Endothelial cell of umbilical vein (primary cell): ENCODE measurements at regions not wholly inside any gene's neighbourhood (a gene's known extent, or its start where the extent isn't known, plus 50 kb on each side); places are given as distances from the start of the nearest gene placed in this dataset.
"Not testable (repeated sequence)": the region's sequence is repeated elsewhere in the genome, so short reads cannot be mapped to it uniquely, and the experiment has no call there.

ENCODE experiments used
- BruUV-seq: library from RNA; stranded (reverse); fragments of 400-500 nt; replicated peaks from 2 replicates; lab custom pipeline; 2021; lab: Mats Ljungman, UMichigan
- CTCF ChIA-PET: fragments of 300-600, 350-600 bp; sonication (Branson Sonifier 250); formaldehyde crosslinking; loops from one replicate; lab custom pipeline; 2021; ENCODE audit warnings: antibody characterized with exemption, inconsistent platforms; lab: Charles Lee
- POLR2A ChIA-PET: fragments of 300-600, 350-600 bp; sonication (Branson Sonifier 250); formaldehyde crosslinking; loops from one replicate; lab custom pipeline; 2021; ENCODE audit warnings: antibody characterized with exemption, inconsistent platforms; lab: Charles Lee
- DNase-seq: peaks from one replicate; pipeline ENCODE4 v3.0.0-alpha.2; 2011; ENCODE audit warnings: low read depth, low spot score
- FAIRE-seq: peaks from 2 replicates; lab custom pipeline; 2011; peaks lifted over from hg19 to GRCh38; lab: Jason Lieb, UNC
- H2AFZ ChIP-seq: 2 replicates; pipeline ENCODE4 v1.6.0; 2012; ENCODE audit warnings: low read depth, low read length, control low read depth, inconsistent platforms
- H3K27ac ChIP-seq: 2 replicates; pipeline ENCODE4 v1.5.1; 2011; ENCODE audit warnings: low read depth, mild to moderate bottlenecking, control low read depth, low read length, moderate library complexity; ENCODE audit not compliant: insufficient read depth
- H3K27me3 ChIP-seq, 2 experiments: 2 replicates each; pipeline versions ENCODE4 v1.6.0 to v1.6.1; 2011; ENCODE audit warnings: low read length in 2 of 2, mixed read lengths in 1 of 2; ENCODE audit not compliant: control insufficient read depth in 2 of 2, insufficient read depth in 2 of 2
- H3K36me3 ChIP-seq, 2 experiments: 2 replicates in 1 of 2; 3 replicates in 1 of 2; pipeline ENCODE4 v1.5.1; 2011; ENCODE audit warnings: low read length in 2 of 2, mild to moderate bottlenecking in 1 of 2, moderate library complexity in 1 of 2; ENCODE audit not compliant: control insufficient read depth in 2 of 2, insufficient read depth in 2 of 2; ENCODE audit errors: extremely low read depth in 1 of 2
- H3K4me1 ChIP-seq: 3 replicates; pipeline ENCODE4 v1.5.1; 2011; ENCODE audit warnings: mild to moderate bottlenecking, low read length; ENCODE audit not compliant: control insufficient read depth, insufficient read depth; ENCODE audit errors: extremely low read depth
- H3K4me2 ChIP-seq: 2 replicates; pipeline ENCODE4 v1.6.1; 2011; ENCODE audit warnings: low read length, control low read depth, mixed read lengths; ENCODE audit not compliant: insufficient read depth
- H3K4me3 ChIP-seq, 3 experiments: fragments of 200-600 bp in 1 of 3; sonication (generic), shearing (Covaris generic) in 1 of 3; replicated peaks in 1 of 3; 2 replicates each; pipeline ENCODE4 v1.5.1; 2011 to 2016; ENCODE audit warnings: control low read depth in 3 of 3, low read length in 3 of 3, mild to moderate bottlenecking in 2 of 3, inconsistent platforms in 1 of 3, low read depth in 1 of 3, moderate library complexity in 1 of 3; ENCODE audit not compliant: insufficient read depth in 1 of 3
- H3K79me2 ChIP-seq: 2 replicates; pipeline ENCODE4 v1.6.0; 2012; ENCODE audit warnings: low read length, inconsistent platforms; ENCODE audit not compliant: control insufficient read depth, insufficient read depth
- H3K9ac ChIP-seq: replicated peaks from 2 replicates; pipeline ENCODE3; 2011; ENCODE audit warnings: low read length, control low read depth; ENCODE audit not compliant: insufficient read depth; ENCODE audit errors: extremely low read depth
- H3K9me1 ChIP-seq: replicated peaks from 3 replicates; pipeline ENCODE4 v1.6.0; 2011; ENCODE audit warnings: mild to moderate bottlenecking, low read length; ENCODE audit not compliant: control insufficient read depth, insufficient read depth; ENCODE audit errors: extremely low read depth
- H3K9me3 ChIP-seq: replicated peaks from 2 replicates; pipeline ENCODE4 v1.5.1; 2012; ENCODE audit warnings: low read length, inconsistent platforms; ENCODE audit not compliant: control insufficient read depth, insufficient read depth
- H4K20me1 ChIP-seq: replicated peaks from 2 replicates; pipeline ENCODE3; 2011; ENCODE audit warnings: mild to moderate bottlenecking, low read length; ENCODE audit not compliant: control insufficient read depth, insufficient read depth; ENCODE audit errors: extremely low read depth
- EZH2 ChIP-seq: IDR thresholded peaks from 2 replicates; pipeline ENCODE4 v1.6.1; 2012; ENCODE audit warnings: borderline replicate concordance, low read depth, mild to moderate bottlenecking, moderate library complexity, low read length, inconsistent platforms; ENCODE audit not compliant: severe bottlenecking
- GATA2 ChIP-seq: IDR thresholded peaks from 2 replicates; pipeline ENCODE4 v1.7.0; 2011; ENCODE audit warnings: low read depth, mild to moderate bottlenecking, moderate library complexity, mixed read lengths, low read length; ENCODE audit not compliant: insufficient read length, insufficient read depth
- POLR2AphosphoS5 ChIP-seq: IDR thresholded peaks from 2 replicates; pipeline ENCODE4 v1.6.1; 2012; ENCODE audit warnings: low read depth, mild to moderate bottlenecking, control low read depth, low read length, moderate library complexity; ENCODE audit not compliant: insufficient read depth
- dilution Hi-C: fragments of 300-500 bp; cut with MboI; formaldehyde crosslinking; loops from one replicate; pipeline ENCODE4 v1.15.0; 2019; ENCODE audit warnings: low sequenced_read_pairs; ENCODE audit not compliant: extremely low pct_ligation_motif_present
- intact Hi-C: fragments of 100-400 bp; cut with micrococcal nuclease; formaldehyde crosslinking; loops from one replicate; pipeline ENCODE4 v1.10.0; 2022

GRCh38 chr9:25445721-25446120 lies 232.5 kb downstream of the TUSC1 start:
- FAIRE-seq, H2AFZ ChIP-seq, H3K4me2 ChIP-seq, BruUV-seq, H3K4me1 ChIP-seq, intact Hi-C loops, CTCF ChIA-PET, H3K36me3 ChIP-seq, H3K27me3 ChIP-seq, H3K4me3 ChIP-seq, H4K20me1 ChIP-seq, H3K27ac ChIP-seq, POLR2A ChIA-PET, dilution Hi-C loops, DNase-seq, H3K9ac ChIP-seq, H3K9me3 ChIP-seq, H3K9me1 ChIP-seq, H3K79me2 ChIP-seq: not testable (repeated sequence)

- Histone ChIP-seq H3K79me2 (no peaks in the 10 kb centered on the region), H3K9me3 (no peaks in the 10 kb centered on the region), H3K4me1 (no peaks in the 10 kb centered on the region), H3K27me3 (no peaks in the 10 kb centered on the region), H3K9me1 (no peaks in the 10 kb centered on the region), H3K4me3 (no peak overlapping the region), H3K4me2 (no peak overlapping the region), H3K27ac (no peak overlapping the region), H2AFZ (no peak overlapping the region), H3K36me3 (no peaks in the 10 kb centered on the region), H4K20me1 (no peaks in the 10 kb centered on the region), H3K9ac (no peak overlapping the region)
- DNase-seq = no peak
- intact Hi-C loops = no loop called here
- FAIRE-seq = no peak
- TF ChIP-seq EZH2 = no peak
- TF ChIP-seq POLR2AphosphoS5 = no peak
- no peak for TF ChIP-seq GATA2
- dilution Hi-C loops = no loop called here
- ChIA-PET POLR2A (no interaction called here), CTCF (no interaction called here)
- no TSS peak for BruUV-seq
Observed at GRCh38 chr9:25442526-25442925, 235.7 kb downstream of the TUSC1 start.
